Natural killer cell (primary cell): ENCODE measurements at regions not wholly inside any gene's neighbourhood (a gene's known extent, or its start where the extent isn't known, plus 50 kb on each side); places are given as distances from the start of the nearest gene placed in this dataset.

Experiments used
- ATAC-seq, 3 donors: fragments of 150-1000 bp in 2 of 3; fragments of 200-7000 bp in 1 of 3; cut with Tn5 transposase; 1 replicate in 1 of 3; 2 replicates in 2 of 3; pipeline ENCODE4 v1.10.0; 2021; ENCODE audit warnings: mild to moderate bottlenecking in 2 of 3, moderate library complexity in 2 of 3
- DNase-seq, 2 donors: peaks; one replicate each; pipeline versions ENCODE4 v3.0.0 to v3.0.0-alpha.2; 2013 to 2021; ENCODE audit warnings: mixed read lengths in 1 of 2
- H3K27ac ChIP-seq: one replicate; pipeline ENCODE4 v1.5.1; 2013; ENCODE audit warnings: mild to moderate bottlenecking, low read length
- H3K27me3 ChIP-seq: one replicate; pipeline ENCODE4 v1.6.1; 2013; ENCODE audit warnings: low read length; ENCODE audit not compliant: control insufficient read depth, insufficient read depth
- H3K36me3 ChIP-seq: one replicate; pipeline ENCODE4 v1.6.1; 2013; ENCODE audit warnings: low read length; ENCODE audit not compliant: control insufficient read depth, insufficient read depth
- H3K4me1 ChIP-seq: one replicate; pipeline ENCODE4 v1.6.1; 2013; ENCODE audit warnings: low read length; ENCODE audit not compliant: control insufficient read depth, insufficient read depth
- H3K4me3 ChIP-seq: one replicate; pipeline ENCODE4 v1.5.1; 2013; ENCODE audit warnings: low read length
- H3K9me3 ChIP-seq: one replicate; pipeline ENCODE4 v1.6.1; 2013; ENCODE audit warnings: low read length; ENCODE audit not compliant: control insufficient read depth, insufficient read depth
- H3K27ac Mint-ChIP-seq, 2 donors: one replicate each; pipeline ENCODE4 v1.8.0; 2022; ENCODE audit warnings: mild to moderate bottlenecking in 2 of 2, mixed read lengths in 2 of 2, moderate library complexity in 1 of 2
- H3K27me3 Mint-ChIP-seq, 2 donors: one replicate each; pipeline ENCODE4 v1.8.0; 2022; ENCODE audit warnings: low read depth in 2 of 2, mixed read lengths in 2 of 2
- H3K36me3 Mint-ChIP-seq: one replicate; pipeline ENCODE4 v1.8.0; 2022; ENCODE audit warnings: mixed read lengths
- H3K4me1 Mint-ChIP-seq, 2 donors: one replicate each; pipeline ENCODE4 v1.8.0; 2022; ENCODE audit warnings: mixed read lengths in 2 of 2
- H3K4me3 Mint-ChIP-seq: one replicate; pipeline ENCODE4 v1.8.0; 2022; ENCODE audit warnings: mild to moderate bottlenecking, moderate library complexity, mixed read lengths
- H3K9me3 Mint-ChIP-seq, 2 donors: one replicate each; pipeline ENCODE4 v1.8.0; 2022; ENCODE audit warnings: mixed read lengths in 2 of 2
- WGBS: methylation state at CpG from one replicate; pipeline ENCODE4 v1.1.7; 2013; ENCODE audit warnings: missing lambda C conversion rate; ENCODE audit not compliant: insufficient coverage; 5-methylcytosine and 5-hydroxymethylcytosine counted together
- intact Hi-C: fragments of 100-400 bp; cut with micrococcal nuclease; formaldehyde crosslinking; loops from one replicate; pipeline ENCODE4 v1.14.2; 2022
- TF ChIP-seq, protein P1 (sequence below): fragments of 200-600 bp; IDR thresholded peaks from one replicate; pipeline ENCODE4 v1.8.0; 2022; ENCODE audit warnings: antibody characterized with exemption

DNA sequence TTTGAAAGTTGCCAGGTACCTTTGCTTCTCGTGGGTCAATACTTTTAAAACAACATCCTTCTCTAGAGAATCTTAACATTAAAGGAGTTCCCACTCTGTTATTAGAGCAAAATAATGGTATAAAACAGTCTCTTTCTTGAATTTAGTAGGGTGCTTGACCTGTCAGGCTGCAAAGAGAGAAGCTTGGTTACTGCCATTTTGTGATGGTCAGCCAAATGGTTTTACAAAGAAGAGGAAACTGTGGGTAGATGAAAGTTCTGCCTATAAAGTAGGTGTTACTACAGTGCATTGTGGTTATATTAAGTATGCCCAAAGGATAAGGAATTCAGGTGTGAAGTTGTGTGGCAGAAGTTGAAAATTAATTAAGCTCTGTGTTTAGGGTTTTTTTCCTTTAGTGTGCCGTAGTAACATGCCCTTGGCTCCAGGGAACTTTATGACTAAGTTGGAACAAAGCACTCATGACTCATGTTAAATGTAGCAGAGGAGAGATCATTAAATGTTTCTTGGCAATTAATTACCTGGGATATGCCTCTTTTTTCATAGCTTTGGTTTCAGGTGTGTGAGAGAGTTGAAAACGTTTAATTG lies 354.0 kb upstream of the KITLG start:
- Histone ChIP-seq H3K4me1 (no peaks in the 10 kb centered on the region), H3K4me3 (no peak overlapping the region), H3K27me3 (no peaks in the 10 kb centered on the region), H3K27ac (no peak overlapping the region), H3K36me3 (no peaks in the 10 kb centered on the region), H3K9me3 (no peaks in the 10 kb centered on the region)
- Mint-ChIP-seq H3K4me1 (no peaks in the 10 kb centered on the region), H3K27ac (no peak overlapping the region), H3K9me3 (peaks cover 0 to 2% of the 10 kb centered on the region in 2 donors), H3K4me3 (no peak overlapping the region), H3K27me3 (peaks cover 0 to 4% of the 10 kb centered on the region in 2 donors), H3K36me3 (no peaks in the 10 kb centered on the region)
- ATAC-seq: no peak
- TF ChIP-seq, protein P1, sequence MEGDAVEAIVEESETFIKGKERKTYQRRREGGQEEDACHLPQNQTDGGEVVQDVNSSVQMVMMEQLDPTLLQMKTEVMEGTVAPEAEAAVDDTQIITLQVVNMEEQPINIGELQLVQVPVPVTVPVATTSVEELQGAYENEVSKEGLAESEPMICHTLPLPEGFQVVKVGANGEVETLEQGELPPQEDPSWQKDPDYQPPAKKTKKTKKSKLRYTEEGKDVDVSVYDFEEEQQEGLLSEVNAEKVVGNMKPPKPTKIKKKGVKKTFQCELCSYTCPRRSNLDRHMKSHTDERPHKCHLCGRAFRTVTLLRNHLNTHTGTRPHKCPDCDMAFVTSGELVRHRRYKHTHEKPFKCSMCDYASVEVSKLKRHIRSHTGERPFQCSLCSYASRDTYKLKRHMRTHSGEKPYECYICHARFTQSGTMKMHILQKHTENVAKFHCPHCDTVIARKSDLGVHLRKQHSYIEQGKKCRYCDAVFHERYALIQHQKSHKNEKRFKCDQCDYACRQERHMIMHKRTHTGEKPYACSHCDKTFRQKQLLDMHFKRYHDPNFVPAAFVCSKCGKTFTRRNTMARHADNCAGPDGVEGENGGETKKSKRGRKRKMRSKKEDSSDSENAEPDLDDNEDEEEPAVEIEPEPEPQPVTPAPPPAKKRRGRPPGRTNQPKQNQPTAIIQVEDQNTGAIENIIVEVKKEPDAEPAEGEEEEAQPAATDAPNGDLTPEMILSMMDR: no peak
- WGBS: 62% methylated on average over 2 of the region's 3 CpGs
- DNase-seq: no peak
- intact Hi-C loops: no loop called here

DNA sequence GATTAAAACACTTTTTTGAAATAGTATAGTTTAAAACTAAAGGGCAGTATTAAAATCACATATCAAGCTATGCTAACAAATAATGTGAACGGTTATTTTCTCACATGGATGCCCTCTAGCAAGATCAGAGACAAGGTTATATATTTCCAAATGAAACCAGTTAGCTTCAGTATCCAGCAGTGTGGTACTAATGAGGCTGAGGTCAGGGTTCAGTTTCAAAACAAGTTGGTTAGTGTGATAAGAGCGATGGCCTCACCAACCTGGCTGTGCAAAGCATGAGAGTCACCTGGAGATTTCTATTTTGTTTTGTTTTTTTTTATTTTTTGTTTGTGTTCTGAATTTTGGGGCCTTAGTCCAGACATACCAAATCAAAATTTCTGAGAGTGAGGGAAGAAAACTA lies 352.2 kb upstream of the KITLG start:
- Mint-ChIP-seq H3K4me1 (no peaks in the 10 kb centered on the region), H3K27ac (no peak overlapping the region), H3K4me3 (no peak overlapping the region), H3K36me3 (no peaks in the 10 kb centered on the region), H3K9me3 (peaks cover 0 to 2% of the 10 kb centered on the region in 2 donors), H3K27me3 (peaks cover 0 to 4% of the 10 kb centered on the region in 2 donors)
- no peaks in the 10 kb centered on the region for H3K36me3 ChIP-seq
- H3K9me3 ChIP-seq: no peaks in the 10 kb centered on the region
- H3K4me1 ChIP-seq: no peaks in the 10 kb centered on the region
- H3K4me3 ChIP-seq: no peak overlapping the region
- no peaks in the 10 kb centered on the region for H3K27me3 ChIP-seq
- DNase-seq (no peak), ATAC-seq (no peak)
- TF ChIP-seq, protein P1: no peak
- intact Hi-C loops: no loop called here
- no peak overlapping the region for H3K27ac ChIP-seq
- 86% methylated on average over 1 of the region's 2 CpGs for WGBS

DNA sequence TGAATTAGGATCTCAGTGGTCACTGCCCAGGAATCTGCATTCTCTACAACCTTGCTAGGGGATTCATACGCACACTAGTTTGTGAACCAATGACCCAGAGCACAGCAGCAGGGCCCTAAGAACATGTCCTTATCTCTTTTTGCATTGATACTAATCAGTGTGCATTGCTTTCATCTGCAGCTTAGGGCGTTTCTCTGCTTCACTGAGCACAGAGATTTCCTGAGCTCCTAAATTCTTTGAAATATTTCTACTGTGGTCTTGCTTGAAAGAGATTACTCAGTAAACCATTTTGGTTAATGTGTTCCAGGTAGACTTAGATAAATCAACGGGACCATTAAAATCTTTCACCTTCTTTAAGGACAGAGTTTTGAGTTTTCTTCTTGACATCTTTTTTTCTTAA lies 351.3 kb upstream of the KITLG start:
- intact Hi-C loops: no loop called here
- DNase-seq: no peak
- no peaks in the 10 kb centered on the region for H3K9me3 ChIP-seq
- Mint-ChIP-seq H3K4me1 (no peaks in the 10 kb centered on the region), H3K4me3 (no peak overlapping the region), H3K27ac (no peak overlapping the region), H3K9me3 (peaks cover 0 to 2% of the 10 kb centered on the region in 2 donors), H3K27me3 (peaks cover 0 to 4% of the 10 kb centered on the region in 2 donors), H3K36me3 (no peaks in the 10 kb centered on the region)
- H3K4me1 ChIP-seq: no peaks in the 10 kb centered on the region
- TF ChIP-seq, protein P1: no peak
- no peak overlapping the region for H3K27ac ChIP-seq
- no peak overlapping the region for H3K4me3 ChIP-seq
- ATAC-seq: no peak
- no peaks in the 10 kb centered on the region for H3K36me3 ChIP-seq
- WGBS: 39% methylated on average over 2 of the region's 3 CpGs
- H3K27me3 ChIP-seq: no peaks in the 10 kb centered on the region

DNA sequence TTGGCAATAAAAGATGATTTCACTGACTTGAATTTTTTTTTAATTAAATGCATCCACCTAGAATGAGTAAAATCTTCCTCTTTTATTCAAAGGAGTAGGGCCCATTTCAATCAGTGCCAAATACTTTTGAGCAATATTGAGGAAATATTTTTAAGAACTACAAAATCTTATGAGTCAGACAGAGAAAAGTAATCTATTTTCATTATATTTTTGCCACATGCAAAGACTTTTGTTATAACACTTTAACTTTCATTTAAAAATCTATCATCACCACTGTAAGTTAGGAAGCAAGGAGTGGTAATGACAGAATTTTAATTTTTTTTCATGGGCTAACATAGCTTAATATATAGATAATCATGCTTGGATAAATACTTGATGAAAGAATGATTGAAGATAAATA lies 345.2 kb upstream of the KITLG start:
- H3K4me3 Mint-ChIP-seq: no peak overlapping the region

More for the DNA sequence above, 345.2 kb upstream of the KITLG start:
- H3K27me3 Mint-ChIP-seq: peaks cover 3 to 5% of the 10 kb centered on the region in 2 donors
- Histone ChIP-seq H3K4me3 (no peak overlapping the region), H3K9me3 (no peaks in the 10 kb centered on the region), H3K36me3 (no peaks in the 10 kb centered on the region), H3K27ac (no peak overlapping the region), H3K27me3 (no peaks in the 10 kb centered on the region), H3K4me1 (no peaks in the 10 kb centered on the region)
- H3K27ac Mint-ChIP-seq: no peak overlapping the region
- TF ChIP-seq, protein P1: no peak
- no peak for DNase-seq
- ATAC-seq: no peak
- intact Hi-C loops: no loop called here
- H3K9me3 Mint-ChIP-seq: peaks cover 0 to 2% of the 10 kb centered on the region in 2 donors
- H3K4me1 Mint-ChIP-seq: no peaks in the 10 kb centered on the region
- no peaks in the 10 kb centered on the region for H3K36me3 Mint-ChIP-seq
